HG02973 (cell line): ENCODE measurements at regions not wholly inside any gene's neighbourhood (a gene's known extent, or its start where the extent isn't known, plus 50 kb on each side); places are given as distances from the start of the nearest gene placed in this dataset.

ENCODE experiments used
- ATAC-seq: cut with Tn5 transposase; IDR thresholded peaks from one replicate; pipeline ENCODE4 v1.9.1; 2021; ENCODE audit warnings: moderate library complexity; ENCODE audit not compliant: unreplicated experiment

GRCh38 chr14:101363261-101363555 lies 198.1 kb upstream of the DIO3 start:
- no peak for ATAC-seq

GRCh38 chr14:101363880-101364391 lies 197.4 kb upstream of the DIO3 start:
- ATAC-seq = no peak

- no peak for ATAC-seq
Observed at GRCh38 chr14:101364503-101365328, 196.6 kb upstream of the DIO3 start.

GRCh38 chr14:101365329-101366158 lies 195.8 kb upstream of the DIO3 start:
- no peak for ATAC-seq

GRCh38 chr14:101367421-101368261 lies 193.7 kb upstream of the DIO3 start:
- ATAC-seq = no peak

GRCh38 chr14:101368629-101369028 lies 192.7 kb upstream of the DIO3 start:
- no peak for ATAC-seq

- ATAC-seq = no peak
Observed at GRCh38 chr14:101369194-101369915, 191.9 kb upstream of the DIO3 start.

GRCh38 chr14:101369916-101370592 lies 191.2 kb upstream of the DIO3 start:
- ATAC-seq = no peak

GRCh38 chr14:101370593-101371569 lies 190.4 kb upstream of the DIO3 start:
- ATAC-seq = no peak

- ATAC-seq = no peak
Observed at GRCh38 chr14:101371799-101372793, 189.2 kb upstream of the DIO3 start.

GRCh38 chr14:101372894-101373620 lies 188.2 kb upstream of the DIO3 start:
- no peak for ATAC-seq

GRCh38 chr14:101373690-101374295 lies 187.5 kb upstream of the DIO3 start:
- no peak for ATAC-seq

- no peak for ATAC-seq
Observed at GRCh38 chr14:101374373-101375338, 186.6 kb upstream of the DIO3 start.

GRCh38 chr14:101377069-101377468 lies 184.2 kb upstream of the DIO3 start:
- ATAC-seq = no peak

GRCh38 chr14:101379842-101380241 lies 181.5 kb upstream of the DIO3 start:
- ATAC-seq = no peak
